ENCODE measurements at regions not wholly inside any gene's neighbourhood (a gene's known extent, or its start where the extent isn't known, plus 50 kb on each side); places are given as distances from the start of the nearest gene placed in this dataset.

GRCh38 chr6:137412562-137412961 is 81.6 kb downstream of the OLIG3 start:
- H3K27me3 ChIP-seq = no peaks in the 10 kb centered on the region
- peaks cover 0 to 10% (median 2%) of the 10 kb centered on the region in 4 donors for H3K4me1 ChIP-seq
- H3K36me3 ChIP-seq = no peaks in the 10 kb centered on the region
- no peak for TF ChIP-seq EP300 (IDR thresholded peaks at IDR 0.05)
- no peak for TF ChIP-seq POLR2AphosphoS5 (IDR thresholded peaks at IDR 0.05)
- TF ChIP-seq POLR2A (IDR thresholded peaks at IDR 0.05) = no peak
- TF ChIP-seq CTCF (IDR thresholded peaks at IDR 0.05) = no peak
- DNase-seq (no peak), ATAC-seq (ENCODE audit: low FRiP score in 2 of 2) (no peak)
- 68 to 88% methylated on average over 4 of the region's 4 CpGs for WGBS, 2 donors
- H3K4me3 ChIP-seq = no peak overlapping the region
- no peaks in the 10 kb centered on the region for H3K9me3 ChIP-seq
- no peak overlapping the region for H3K27ac ChIP-seq

DNA sequence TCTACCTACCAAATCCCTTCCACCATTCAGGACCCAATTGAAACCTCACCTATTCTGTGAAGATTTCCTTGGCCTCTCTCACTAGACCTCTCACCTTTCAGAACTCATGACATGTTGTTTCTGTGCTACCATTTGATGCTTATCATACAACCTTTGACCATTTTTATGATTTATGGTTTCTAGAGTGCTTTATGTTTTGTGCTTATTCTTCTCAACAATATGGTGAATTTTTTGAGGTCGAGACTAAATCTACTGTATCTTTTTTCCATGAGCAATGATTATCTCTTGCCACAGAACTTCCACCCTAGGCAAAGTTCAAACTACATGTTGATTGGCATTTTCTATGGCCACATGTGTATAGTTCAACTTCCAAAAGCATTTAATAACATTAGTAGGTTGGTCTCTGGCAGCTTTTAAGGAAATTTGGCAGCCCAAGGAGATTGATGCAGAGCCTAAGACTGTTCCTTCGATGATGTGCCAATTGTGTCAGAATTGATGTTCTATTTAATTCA is 84.9 kb downstream of the OLIG3 start:
- Histone ChIP-seq H3K36me3 (no peaks in the 10 kb centered on the region), H3K4me1 (no peaks in the 10 kb centered on the region), H3K27ac (no peak overlapping the region), H3K9me3 (no peaks in the 10 kb centered on the region), H3K4me3 (no peak overlapping the region), H3K27me3 (no peaks in the 10 kb centered on the region)
- ATAC-seq (ENCODE audit: low FRiP score in 2 of 2) = no peak
- no peak for TF ChIP-seq EP300 (IDR thresholded peaks at IDR 0.05)
- no peak for TF ChIP-seq POLR2AphosphoS5 (IDR thresholded peaks at IDR 0.05)
- TF ChIP-seq CTCF (IDR thresholded peaks at IDR 0.05) = no peak
- TF ChIP-seq POLR2A (IDR thresholded peaks at IDR 0.05) = no peak
- no peak for DNase-seq
- 87 to 91% methylated on average over 2 of the region's 2 CpGs for WGBS, 2 donors

DNA sequence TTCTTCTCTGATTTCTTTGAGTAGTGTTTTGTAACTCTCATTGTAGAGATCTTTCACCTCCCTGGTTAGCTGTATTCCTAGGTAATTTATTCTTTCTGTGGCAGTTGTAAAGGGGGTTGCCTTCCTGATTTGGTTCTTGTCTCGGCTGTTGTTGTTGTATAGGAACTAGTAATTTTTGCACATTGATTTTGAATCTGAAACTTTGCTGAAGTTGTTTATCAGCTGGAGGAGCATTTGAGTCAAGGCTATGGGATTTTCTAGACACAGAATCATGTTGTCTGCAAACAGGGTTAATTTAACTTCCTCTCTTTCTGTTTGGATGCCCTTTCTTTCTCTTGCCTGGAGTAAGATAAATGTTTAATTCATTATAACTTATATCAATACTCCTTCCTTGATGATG is 86.4 kb downstream of the OLIG3 start:
- Histone ChIP-seq H3K4me1 (no peaks in the 10 kb centered on the region), H3K4me3 (no peak overlapping the region), H3K9me3 (no peaks in the 10 kb centered on the region), H3K36me3 (no peaks in the 10 kb centered on the region), H3K27ac (no peak overlapping the region), H3K27me3 (no peaks in the 10 kb centered on the region)
- ATAC-seq (ENCODE audit: low FRiP score in 2 of 2) (no peak), DNase-seq (no peak)
- 87 to 96% methylated on average over 1 of the region's 1 CpG for WGBS, 2 donors
- TF ChIP-seq CTCF (IDR thresholded peaks at IDR 0.05) (no peak), POLR2AphosphoS5 (IDR thresholded peaks at IDR 0.05) (no peak), POLR2A (IDR thresholded peaks at IDR 0.05) (no peak), EP300 (IDR thresholded peaks at IDR 0.05) (no peak)

DNA sequence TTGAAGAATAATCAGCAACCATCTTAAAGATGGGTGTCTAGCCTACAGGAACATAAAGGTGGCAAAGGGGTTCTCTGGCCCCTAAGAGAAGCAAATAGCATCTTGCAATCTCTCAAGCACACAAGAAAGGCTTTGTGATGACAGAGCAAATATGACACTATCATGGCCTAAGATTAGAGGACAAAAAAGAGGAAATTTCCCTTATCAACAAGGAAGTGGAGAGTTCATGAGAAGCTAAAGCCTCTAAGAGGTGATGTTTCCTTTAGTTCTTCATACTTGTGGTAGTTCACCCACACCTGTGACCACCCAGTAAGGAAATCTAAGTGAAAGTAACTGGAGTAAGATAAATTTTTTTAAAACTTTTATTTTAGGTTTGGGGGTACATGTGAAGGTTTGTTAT is 88.4 kb downstream of the OLIG3 start:
- no peaks in the 10 kb centered on the region for H3K4me1 ChIP-seq
- no peak for DNase-seq
- no peak overlapping the region for H3K4me3 ChIP-seq
- no peak overlapping the region for H3K27ac ChIP-seq
- TF ChIP-seq CTCF (IDR thresholded peaks at IDR 0.05) (no peak), POLR2AphosphoS5 (IDR thresholded peaks at IDR 0.05) (no peak), EP300 (IDR thresholded peaks at IDR 0.05) (no peak), POLR2A (IDR thresholded peaks at IDR 0.05) (no peak)
- H3K27me3 ChIP-seq = no peaks in the 10 kb centered on the region
- no peaks in the 10 kb centered on the region for H3K36me3 ChIP-seq
- H3K9me3 ChIP-seq = no peaks in the 10 kb centered on the region
- no peak for ATAC-seq (ENCODE audit: low FRiP score in 2 of 2)

DNA sequence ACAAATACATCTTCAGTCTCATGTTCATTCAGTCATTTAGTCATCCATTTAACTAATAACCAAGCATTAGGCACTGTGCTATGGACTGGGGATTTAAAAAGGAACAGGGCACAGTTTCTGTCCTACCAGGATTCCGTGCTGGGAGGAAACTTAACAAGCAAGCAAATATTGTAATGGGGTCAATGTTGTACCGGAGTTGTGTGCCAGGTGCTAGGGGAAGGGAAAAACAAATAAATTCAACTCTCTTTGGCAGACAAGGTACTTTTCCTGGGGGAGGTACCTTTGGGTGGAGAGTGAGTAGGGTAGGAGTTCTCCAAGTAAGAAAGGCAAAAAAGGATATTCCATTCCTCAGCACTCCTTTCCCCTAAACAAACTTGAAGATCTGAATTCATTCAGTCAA is 90.3 kb downstream of the OLIG3 start:
- Histone ChIP-seq H3K27me3 (no peaks in the 10 kb centered on the region), H3K4me1 (no peaks in the 10 kb centered on the region), H3K36me3 (no peaks in the 10 kb centered on the region), H3K4me3 (no peak overlapping the region), H3K27ac (no peak overlapping the region), H3K9me3 (no peaks in the 10 kb centered on the region)
- WGBS, 2 donors = 51 to 57% methylated on average over 2 of the region's 2 CpGs
- no peak for TF ChIP-seq EP300 (IDR thresholded peaks at IDR 0.05)
- no peak for TF ChIP-seq POLR2A (IDR thresholded peaks at IDR 0.05)
- no peak for TF ChIP-seq POLR2AphosphoS5 (IDR thresholded peaks at IDR 0.05)
- TF ChIP-seq CTCF (IDR thresholded peaks at IDR 0.05) = no peak
- ATAC-seq (ENCODE audit: low FRiP score in 2 of 2) = peak in 1 of 2 donors; percentile 19
- DNase-seq = no peak
